ENCODE measurements at regions not wholly inside any gene's neighbourhood (a gene's known extent, or its start where the extent isn't known, plus 50 kb on each side); places are given as distances from the start of the nearest gene placed in this dataset.

GRCh38 chr21:35651196-35651595 lies 409.1 kb downstream of the SETD4 start:
- TF ChIP-seq CTCF (IDR thresholded peaks at IDR 0.05) (no peak), POLR2A (IDR thresholded peaks at IDR 0.05) (no peak)

Measured in thyroid gland (tissue), 4 donors.